ENCODE measurements at regions not wholly inside any gene's neighbourhood (a gene's known extent, or its start where the extent isn't known, plus 50 kb on each side); places are given as distances from the start of the nearest gene placed in this dataset. TPM values are rescaled to one million over a fixed set of nuclear protein-coding genes. Genes with fewer than 3 reads are reported as not detected.

DNA sequence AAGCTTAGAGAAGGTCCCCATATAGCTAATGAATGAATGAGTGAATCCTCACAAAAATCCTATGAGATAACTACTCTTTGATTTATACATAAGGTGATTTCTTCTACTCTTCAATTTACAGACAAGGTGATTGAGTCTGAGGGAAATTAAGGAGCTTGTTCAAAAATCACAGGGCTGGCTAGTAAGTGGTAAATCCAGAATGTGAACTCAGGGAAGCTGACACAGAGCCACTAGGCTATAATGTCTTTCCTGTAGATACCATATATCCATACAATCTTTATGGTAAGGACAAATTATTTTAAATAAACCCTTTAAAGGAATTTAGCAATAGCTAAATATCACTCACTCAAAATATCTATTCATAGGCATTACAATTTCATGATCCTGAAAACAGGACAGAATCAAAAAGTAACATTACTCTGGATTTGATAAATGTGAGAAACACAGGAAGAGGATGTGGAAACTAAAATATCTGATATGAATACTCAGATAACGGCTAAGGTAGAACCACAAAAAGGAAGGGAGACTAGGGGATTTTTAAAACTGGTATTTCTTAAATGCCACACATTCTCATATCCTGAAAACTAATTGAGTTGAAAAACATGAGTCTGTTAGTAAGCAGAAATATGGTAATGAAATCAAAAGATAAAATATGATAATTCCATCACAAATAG is 108.2 kb downstream of the NBPF12 start:
- Histone ChIP-seq H3K4me3 (ENCODE audit: insufficient read depth, low read depth, low read length) (no peak overlapping the region), H3K18ac (ENCODE audit: low read depth, low read length) (no peak overlapping the region), H2BK5ac (ENCODE audit: low read depth, low read length, poor library complexity, severe bottlenecking) (no peak overlapping the region), H2BK120ac (ENCODE audit: low read depth, low read length) (no peak overlapping the region), H3K23ac (ENCODE audit: low read depth, low read length) (no peak overlapping the region), H3K36me3 (ENCODE audit: control insufficient read depth, insufficient read depth, low read length) (no peaks in the 10 kb centered on the region), H3K4me1 (ENCODE audit: control insufficient read depth, insufficient read depth, low read length) (no peaks in the 10 kb centered on the region), H3K9me3 (ENCODE audit: control insufficient read depth, insufficient read depth, low read length) (no peaks in the 10 kb centered on the region), H3K4me2 (ENCODE audit: low read depth, low read length) (no peak overlapping the region), H3K9me1 (ENCODE audit: insufficient read depth, low read length) (no peaks in the 10 kb centered on the region), H3K4ac (ENCODE audit: low read depth, low read length) (no peak overlapping the region), H4K8ac (ENCODE audit: low read depth in 2 of 2, low read length in 2 of 2) (no peak overlapping the region), H3K56ac (ENCODE audit: extremely low read depth, insufficient read depth, low read length) (no peak overlapping the region), H4K91ac (ENCODE audit: insufficient read depth, low read depth, low read length) (no peak overlapping the region), H3K79me1 (ENCODE audit: low read depth in 1 of 2, low read length in 2 of 2) (no peaks in the 10 kb centered on the region), H4K5ac (ENCODE audit: low read depth, low read length) (no peak overlapping the region), H3K14ac (replicated peaks; ENCODE audit: low read depth, low read length) (no peak overlapping the region), H2BK15ac (ENCODE audit: low read depth, low read length) (no peak overlapping the region), H4K20me1 (ENCODE audit: insufficient read depth, low read length) (no peaks in the 10 kb centered on the region), H2AK9ac (replicated peaks; ENCODE audit: low read depth, low read length, poor library complexity) (no peak overlapping the region), H2AFZ (replicated peaks; ENCODE audit: low read length, poor library complexity) (no peak overlapping the region), H3K27ac (ENCODE audit: insufficient read depth, low read length) (no peak overlapping the region), H3K9ac (ENCODE audit: low read depth, low read length) (no peak overlapping the region), H3K27me3 (ENCODE audit: control insufficient read depth, insufficient read depth, low read length) (no peaks in the 10 kb centered on the region), H2AK5ac (ENCODE audit: low read depth, low read length) (no peak overlapping the region), H2BK20ac (ENCODE audit: low read depth, low read length) (no peak overlapping the region)
- intact Hi-C loops (cut with micrococcal nuclease) (no loop called here), dilution Hi-C loops (cut with HindIII; ENCODE audit: low sequenced_read_pairs, unreplicated experiment) (no loop called here), in situ Hi-C loops (cut with MboI; ENCODE audit: low sequenced_read_pairs) (no loop called here)
- TF ChIP-seq RCOR1 (IDR thresholded peaks at IDR 0.05; ENCODE audit: insufficient replicate concordance, low read length) (no peak), CEBPB (IDR thresholded peaks at IDR 0.05; ENCODE audit: low read depth, low read length) (no peak), MXI1 (IDR thresholded peaks at IDR 0.05; ENCODE audit: borderline replicate concordance, low read depth, low read length) (no peak), RFX5 (IDR thresholded peaks at IDR 0.05; ENCODE audit: low read depth, low read length) (no peak), RAD21 (IDR thresholded peaks at IDR 0.05; ENCODE audit: low read length) (no peak), POLR2A (IDR thresholded peaks at IDR 0.05; ENCODE audit: low read depth, low read length) (no peak), MAFK (IDR thresholded peaks at IDR 0.05; ENCODE audit: low read depth, low read length) (no peak), NFE2L2 (IDR thresholded peaks at IDR 0.05; ENCODE audit: low read depth, low read length) (no peak)
- TF ChIP-seq, protein P1, sequence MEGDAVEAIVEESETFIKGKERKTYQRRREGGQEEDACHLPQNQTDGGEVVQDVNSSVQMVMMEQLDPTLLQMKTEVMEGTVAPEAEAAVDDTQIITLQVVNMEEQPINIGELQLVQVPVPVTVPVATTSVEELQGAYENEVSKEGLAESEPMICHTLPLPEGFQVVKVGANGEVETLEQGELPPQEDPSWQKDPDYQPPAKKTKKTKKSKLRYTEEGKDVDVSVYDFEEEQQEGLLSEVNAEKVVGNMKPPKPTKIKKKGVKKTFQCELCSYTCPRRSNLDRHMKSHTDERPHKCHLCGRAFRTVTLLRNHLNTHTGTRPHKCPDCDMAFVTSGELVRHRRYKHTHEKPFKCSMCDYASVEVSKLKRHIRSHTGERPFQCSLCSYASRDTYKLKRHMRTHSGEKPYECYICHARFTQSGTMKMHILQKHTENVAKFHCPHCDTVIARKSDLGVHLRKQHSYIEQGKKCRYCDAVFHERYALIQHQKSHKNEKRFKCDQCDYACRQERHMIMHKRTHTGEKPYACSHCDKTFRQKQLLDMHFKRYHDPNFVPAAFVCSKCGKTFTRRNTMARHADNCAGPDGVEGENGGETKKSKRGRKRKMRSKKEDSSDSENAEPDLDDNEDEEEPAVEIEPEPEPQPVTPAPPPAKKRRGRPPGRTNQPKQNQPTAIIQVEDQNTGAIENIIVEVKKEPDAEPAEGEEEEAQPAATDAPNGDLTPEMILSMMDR (conservative IDR thresholded peaks at IDR 0.05; ENCODE audit: low read depth, low read length) = no peak
- no TSS peak for BruUV-seq (replicated peaks)
- ChIA-PET POLR2A (ENCODE audit: unreplicated experiment) (no interaction called here), CTCF (interaction anchor here (1.0 kb wide), 1 partner anchor 8 kb away, joined by 3 read pairs; no protein-coding TSS in a partner anchor)
- WGBS, 2 experiments (ENCODE audit: extremely low coverage in 2 of 2, insufficient read length in 1 of 2) = no CpG with 5 or more reads among the region's 1 CpG
- ATAC-seq (ENCODE audit: low read depth) (no peak), DNase-seq (peak; percentile 0)

Small RNA genes in the stretch of these regions (microRNA-seq; reads per million reads assigned to microRNA genes)
- not detected for gene RNU1-151P (ENCODE audit: insufficient read depth, insufficient read length)

Small RNA genes in the stretch of these regions (small RNA-seq; reads per million reads assigned to genes)
- gene RNU1-151P = 0 to 0.60 (median 0) reads per million in 5 experiments

Data from IMR-90 (cell line).